BLaER1 (cell line): ENCODE measurements at regions not wholly inside any gene's neighbourhood (a gene's known extent, or its start where the extent isn't known, plus 50 kb on each side); places are given as distances from the start of the nearest gene placed in this dataset.

Experiments used
- H3K27ac ChIP-seq: shearing (Covaris generic); formaldehyde crosslinking; 2 replicates; pipeline ENCODE4 v1.8.1; 2022
- H3K27me3 ChIP-seq: shearing (Covaris generic); formaldehyde crosslinking; 2 replicates; pipeline ENCODE4 v1.8.1; 2022
- H3K36me3 ChIP-seq: shearing (Covaris generic); formaldehyde crosslinking; 2 replicates; pipeline ENCODE4 v1.8.1; 2022
- H3K4me1 ChIP-seq: shearing (Covaris generic); formaldehyde crosslinking; 2 replicates; pipeline ENCODE4 v1.8.1; 2022
- H3K4me2 ChIP-seq: shearing (Covaris generic); formaldehyde crosslinking; 2 replicates; pipeline ENCODE4 v1.8.1; 2022
- H3K4me3 ChIP-seq: shearing (Covaris generic); formaldehyde crosslinking; 2 replicates; pipeline ENCODE4 v1.8.1; 2022
- H3K9ac ChIP-seq: shearing (Covaris generic); formaldehyde crosslinking; 2 replicates; pipeline ENCODE4 v1.8.1; 2022
- H3K9me3 ChIP-seq: shearing (Covaris generic); formaldehyde crosslinking; 2 replicates; pipeline ENCODE4 v1.8.1; 2022
- H4K20me1 ChIP-seq: shearing (Covaris generic); formaldehyde crosslinking; 2 replicates; pipeline ENCODE4 v1.8.1; 2022
- Cebpa-rat ChIP-seq: shearing (Covaris generic); IDR thresholded peaks from 2 replicates; pipeline ENCODE4 v1.8.1; 2022

DNA sequence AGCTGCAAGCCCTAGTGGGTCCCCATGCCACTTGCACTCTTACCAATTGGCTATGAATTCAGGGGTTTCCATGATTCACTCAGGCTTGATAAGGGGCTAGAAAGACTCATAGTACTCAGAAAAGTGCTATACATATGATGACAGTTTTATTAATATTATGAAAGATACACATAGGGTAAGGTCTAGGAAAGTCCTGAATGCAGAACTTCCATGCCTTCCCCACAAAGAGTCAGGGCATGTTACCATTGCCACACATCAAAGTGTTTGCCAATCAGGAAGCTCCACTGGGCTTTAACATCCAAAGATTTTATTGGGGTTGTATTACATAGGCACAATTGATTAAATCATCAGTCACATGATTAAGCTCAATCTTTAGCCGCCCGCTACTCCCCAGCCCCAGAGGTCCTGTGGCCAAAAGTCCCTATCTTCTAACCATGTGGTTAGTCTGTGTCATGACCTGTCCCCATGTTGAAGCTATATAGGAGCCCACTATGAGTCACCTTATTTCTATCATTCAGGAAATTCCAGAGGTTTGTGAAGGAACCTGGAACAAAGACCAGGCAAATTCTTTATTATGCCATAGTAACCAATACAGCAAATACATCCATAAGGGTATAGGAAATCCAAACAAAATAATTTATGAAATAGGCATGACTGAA lies 635.6 kb downstream of the STPG2 start:
- no peak overlapping the region for H3K27ac ChIP-seq
- H3K9ac ChIP-seq: no peak overlapping the region
- no peak overlapping the region for H3K4me3 ChIP-seq
- TF ChIP-seq Cebpa-rat: no peak
- H4K20me1 ChIP-seq: no peaks in the 10 kb centered on the region
- H3K4me1 ChIP-seq: no peaks in the 10 kb centered on the region
- no peaks in the 10 kb centered on the region for H3K27me3 ChIP-seq
- H3K9me3 ChIP-seq: no peaks in the 10 kb centered on the region
- H3K36me3 ChIP-seq: no peaks in the 10 kb centered on the region
- H3K4me2 ChIP-seq: no peak overlapping the region
